Sciatic nerve (tissue), 2 donors: ENCODE measurements at regions not wholly inside any gene's neighbourhood (a gene's known extent, or its start where the extent isn't known, plus 50 kb on each side); places are given as distances from the start of the nearest gene placed in this dataset.
A peak's percentile ranks its signal among the peaks of the same experiment; 100 is the strongest.
"Not testable (repeated sequence)": the region's sequence is repeated elsewhere in the genome, so short reads cannot be mapped to it uniquely, and the experiment has no call there.

Source experiments
- ATAC-seq: fragments of 200-7000 bp; cut with Tn5 transposase; one replicate; pipeline ENCODE4 v1.9.1; 2020; ENCODE audit warnings: mild to moderate bottlenecking, moderate library complexity
- DNase-seq: peaks from one replicate; pipeline ENCODE4 v3.0.0-alpha.2; 2020; ENCODE audit warnings: low spot score
- intact Hi-C: fragments of 100-400 bp; cut with DNase I; formaldehyde crosslinking; loops from one replicate; pipeline ENCODE4 v1.14.2; 2022
- donor health status: DM: no; HTN: no; CAD: no.
- donor health status: DM: no; HTN: no; CAD: no.

DNA sequence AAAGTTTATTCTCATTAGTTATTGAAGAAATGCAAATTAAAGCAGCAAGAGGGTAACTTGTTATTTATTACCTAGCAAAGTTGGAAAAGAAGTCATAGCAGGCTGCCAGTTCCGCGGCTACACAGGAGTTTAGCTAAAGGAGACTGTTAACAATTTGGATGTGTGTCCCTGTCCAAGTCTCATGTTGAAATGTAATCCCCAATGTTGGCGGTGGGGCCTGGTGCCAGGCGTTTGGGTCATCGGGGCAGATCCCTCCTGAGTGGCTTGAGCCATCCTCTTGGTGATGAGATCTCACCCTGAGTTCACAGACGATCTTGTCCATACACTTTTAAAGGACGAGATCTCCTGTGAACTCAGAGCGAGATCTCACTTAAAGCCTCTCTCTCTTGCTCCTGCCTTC, 608.3 kb downstream of the SH2D4B start:
- intact Hi-C loops, result no loop called here
- ATAC-seq (no peak), DNase-seq (no peak)

DNA sequence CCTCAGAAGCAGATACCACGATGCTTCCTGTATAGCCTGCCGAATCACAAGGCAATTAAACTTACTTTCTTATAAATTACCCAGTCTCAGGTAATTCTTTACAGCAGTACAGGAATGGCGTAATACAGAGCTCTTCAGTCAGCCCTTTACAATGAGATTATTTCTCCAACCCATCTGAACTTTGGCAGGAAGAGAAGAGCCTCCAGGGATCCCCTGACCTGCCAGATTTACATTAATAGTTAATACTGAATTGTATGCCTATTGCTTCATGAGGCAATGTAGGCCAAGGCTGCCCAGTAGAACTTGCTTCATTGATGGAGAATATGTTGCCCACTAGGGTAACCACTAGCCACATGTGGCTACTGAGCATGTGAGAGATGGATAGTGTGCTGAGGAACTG, 608.7 kb downstream of the SH2D4B start:
- intact Hi-C loops, result no loop called here
- no peak for ATAC-seq
- DNase-seq, result no peak

DNA sequence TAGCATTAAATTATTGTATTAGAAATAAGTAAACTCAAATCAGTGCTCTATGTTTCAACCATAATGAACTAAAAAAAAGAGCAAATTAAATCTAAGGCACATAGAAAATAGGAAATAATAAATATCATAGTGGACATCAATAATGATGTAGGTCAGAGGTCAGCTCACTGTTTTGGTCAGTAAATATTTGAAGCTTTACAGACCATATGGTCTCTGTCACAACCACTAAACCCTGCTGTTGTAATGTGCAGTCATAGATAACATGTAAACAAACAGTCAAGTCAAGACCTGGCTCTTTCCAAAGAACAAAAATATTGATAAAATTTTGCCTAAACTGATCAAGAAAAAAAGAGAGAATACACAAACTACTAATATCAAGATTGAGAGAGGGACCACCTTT, 615.0 kb downstream of the SH2D4B start:
- intact Hi-C loops, result no loop called here
- ATAC-seq, result no peak
- DNase-seq, result no peak

DNA sequence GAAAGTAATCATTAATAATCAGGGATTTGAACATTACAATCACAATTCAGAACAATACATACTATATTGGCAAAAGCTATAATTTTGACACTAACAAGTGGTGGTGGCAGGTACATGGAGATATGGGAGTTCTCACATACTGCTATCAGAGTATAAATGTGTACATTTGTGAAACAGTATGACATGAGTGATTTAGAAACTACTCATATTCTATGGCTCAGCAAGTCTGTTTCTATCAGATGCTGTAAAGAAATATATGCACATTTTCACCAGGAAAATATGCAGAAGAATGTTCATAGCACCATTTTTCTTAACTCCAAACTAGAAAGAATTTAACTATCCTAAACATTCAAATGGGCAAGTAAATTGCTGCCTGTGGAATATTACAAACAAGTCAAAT, 620.0 kb downstream of the SH2D4B start:
- DNase-seq, result no peak
- no peak for ATAC-seq
- intact Hi-C loops, result no loop called here

DNA sequence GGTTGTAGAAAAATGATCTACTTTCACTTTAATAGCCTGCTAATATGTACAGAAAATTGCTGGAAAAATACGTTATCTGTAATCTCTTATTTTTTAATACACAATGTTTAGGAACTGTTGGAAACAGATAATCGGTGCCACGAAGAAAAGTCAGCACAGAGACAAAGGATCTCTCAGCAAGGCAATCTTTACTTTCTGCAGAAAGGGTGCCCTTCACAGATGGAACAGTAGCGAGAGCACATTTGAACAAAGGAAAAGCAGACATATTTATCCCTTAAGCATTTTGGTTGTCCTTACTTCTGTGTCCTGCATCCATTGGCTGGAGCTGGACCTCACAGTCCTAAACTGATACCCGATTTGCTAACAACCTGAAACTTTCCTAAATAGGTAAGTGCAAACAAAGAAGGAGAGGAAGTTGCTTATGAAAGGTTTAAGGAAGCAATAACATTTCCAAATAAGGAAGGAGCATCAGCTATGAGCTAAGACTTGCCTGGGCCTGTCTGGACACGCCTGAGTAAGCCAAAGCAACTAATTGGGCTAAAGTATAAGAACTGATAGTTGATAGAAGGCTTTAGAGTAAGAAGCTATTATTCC, 640.0 kb downstream of the SH2D4B start:
- DNase-seq, result no peak
- no peak for ATAC-seq
- intact Hi-C loops, result no loop called here

GRCh38 chr10:81179324-81179723, 641.6 kb downstream of the SH2D4B start:
- intact Hi-C loops, result no loop called here
- DNase-seq, result no peak
- no peak for ATAC-seq

GRCh38 chr10:81179805-81180452, 642.2 kb downstream of the SH2D4B start:
- DNase-seq (no peak), ATAC-seq (no peak)
- intact Hi-C loops, result no loop called here

DNA sequence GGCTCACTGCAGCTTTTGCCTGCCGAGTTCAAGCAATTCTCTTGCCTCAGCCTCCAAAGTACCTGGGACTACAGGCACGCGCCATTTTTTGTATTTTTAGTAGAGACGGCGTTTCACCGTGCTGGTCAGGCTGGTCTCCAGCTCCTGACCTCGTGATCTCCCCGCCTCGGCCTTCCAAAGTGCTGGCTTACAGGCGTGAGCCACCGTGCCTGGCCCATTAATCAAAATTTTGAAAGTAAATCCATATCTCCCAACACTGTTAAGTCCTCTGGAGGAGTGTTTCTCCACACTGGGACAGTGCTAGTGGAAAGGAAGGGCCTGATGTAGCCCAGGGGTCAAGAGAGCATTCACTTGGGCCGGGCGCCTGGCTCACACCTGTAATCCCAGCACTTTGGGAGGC, 644.6 kb downstream of the SH2D4B start:
- no peak for ATAC-seq
- intact Hi-C loops, result no loop called here
- DNase-seq, result no peak

DNA sequence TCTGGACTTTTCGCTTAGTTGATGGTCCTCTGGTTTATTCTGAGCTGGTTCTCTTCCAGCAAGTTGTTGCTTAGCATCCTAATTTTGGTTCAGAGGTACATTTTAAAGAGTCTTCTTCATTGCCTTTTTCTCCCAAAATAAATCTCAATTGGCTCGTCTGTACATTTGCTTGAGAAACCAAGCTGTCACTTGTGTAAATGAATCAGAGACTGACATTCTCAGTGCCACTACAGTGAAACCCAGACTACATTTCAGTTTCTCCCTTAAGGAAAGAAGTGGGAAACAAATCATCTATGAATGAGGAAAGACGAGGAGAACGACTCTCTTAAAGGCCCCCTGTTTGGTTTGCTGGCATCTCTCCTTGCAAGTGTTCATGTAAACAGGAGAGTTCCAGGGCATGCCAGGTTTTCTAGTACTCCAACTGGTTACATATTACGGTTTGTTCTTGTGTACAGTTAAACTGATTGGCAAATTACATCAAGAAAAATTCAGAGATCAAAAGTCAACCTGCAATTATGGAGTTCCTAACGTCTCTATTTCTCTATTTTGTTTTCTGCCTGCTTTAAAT, 654.6 kb downstream of the SH2D4B start:
- intact Hi-C loops, result no loop called here
- DNase-seq (no peak), ATAC-seq (no peak)

DNA sequence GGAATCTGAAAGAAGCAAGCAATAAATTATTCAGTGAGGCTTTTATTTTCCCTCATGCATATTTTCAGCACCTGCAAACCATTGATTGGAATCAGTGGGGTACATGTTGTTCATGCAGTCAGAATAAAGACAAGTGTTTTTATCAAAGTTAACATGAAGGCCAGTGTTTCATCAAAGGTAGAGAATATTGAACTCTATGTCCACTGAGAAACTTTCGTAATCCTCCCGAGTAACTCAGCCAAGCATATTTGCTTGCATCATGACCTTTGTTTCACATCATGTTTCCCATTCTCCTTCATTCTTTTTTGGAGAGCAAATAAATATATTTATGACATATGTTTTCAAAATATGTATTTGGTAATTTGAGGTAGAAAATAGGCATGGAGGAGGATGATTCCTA, 663.1 kb downstream of the SH2D4B start:
- DNase-seq, result no peak
- intact Hi-C loops, result no loop called here
- ATAC-seq, result no peak

- ATAC-seq, intact Hi-C loops, DNase-seq: not testable (repeated sequence)
These were observed 667.6 kb upstream of the NRG3 start for GRCh38 chr10:81207359-81207758.

DNA sequence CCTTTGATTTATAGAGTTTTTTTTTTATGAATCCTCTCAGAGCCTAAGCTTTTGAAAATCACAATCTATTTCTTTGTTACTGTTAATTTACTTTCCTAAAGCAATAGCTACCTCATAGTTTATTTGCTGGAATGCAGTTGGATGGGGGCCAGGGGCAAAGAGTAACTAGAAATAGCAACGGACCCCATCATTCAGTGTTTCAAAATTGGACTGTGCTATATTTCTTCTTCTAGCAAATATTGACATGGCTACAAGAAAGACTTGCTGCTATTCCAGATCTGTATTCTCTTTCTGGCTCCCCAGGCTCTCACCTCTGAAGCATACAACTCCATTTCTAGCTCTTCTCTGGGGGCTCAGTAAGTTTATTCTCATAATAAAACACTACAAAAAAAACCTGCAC, 661.6 kb upstream of the NRG3 start:
- ATAC-seq (no peak), DNase-seq (no peak)
- intact Hi-C loops, result no loop called here

GRCh38 chr10:81215498-81215897, 659.5 kb upstream of the NRG3 start:
- DNase-seq (no peak), ATAC-seq (peak; percentile 63)
- intact Hi-C loops, result no loop called here

- no peak for DNase-seq
- intact Hi-C loops, result no loop called here
- no peak for ATAC-seq
These were observed 658.0 kb upstream of the NRG3 start for GRCh38 chr10:81216949-81217348.

DNA sequence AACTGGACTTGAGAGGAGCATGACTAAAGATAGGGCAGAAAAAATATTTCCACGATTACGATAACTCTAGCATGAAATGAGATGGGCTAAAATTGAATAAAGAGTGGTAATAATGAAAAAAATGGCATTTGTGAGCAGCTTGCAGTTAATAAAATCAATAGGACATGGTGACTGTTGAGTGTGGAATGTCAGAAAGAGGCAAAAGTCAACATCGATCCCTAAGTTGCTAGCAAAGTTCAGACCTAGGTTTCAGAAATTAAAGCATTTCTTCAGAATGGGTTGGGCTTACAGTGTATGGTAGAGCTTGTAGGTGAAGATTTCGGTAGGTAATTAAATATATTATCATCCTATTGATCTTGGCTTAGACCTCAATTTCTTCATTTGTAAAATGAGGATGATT, 656.7 kb upstream of the NRG3 start:
- DNase-seq (no peak), ATAC-seq (no peak)
- intact Hi-C loops, result no loop called here

- no peak for ATAC-seq
- intact Hi-C loops, result no loop called here
These were observed 655.2 kb upstream of the NRG3 start for GRCh38 chr10:81219758-81220157.

DNA sequence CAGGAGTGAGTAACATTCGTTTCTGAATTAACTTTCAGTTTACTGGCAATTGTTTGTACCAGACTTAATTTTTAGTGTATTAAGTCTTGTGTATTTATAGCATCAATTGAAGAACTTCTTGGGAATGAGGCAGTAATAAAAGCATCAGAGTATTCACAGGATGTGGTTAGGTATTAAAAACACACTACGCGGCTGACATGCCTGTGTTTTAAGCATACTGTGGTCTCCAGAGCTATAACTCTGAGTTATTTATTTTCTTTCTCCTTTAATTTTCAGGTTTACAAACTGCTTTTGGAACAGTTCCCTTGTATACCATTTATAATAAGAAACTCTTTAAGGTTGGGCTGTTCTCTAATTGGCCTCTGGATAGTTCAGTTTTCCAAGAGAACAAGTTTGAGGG, 626.1 kb upstream of the NRG3 start:
- ATAC-seq (no peak), DNase-seq (no peak)
- intact Hi-C loops, result no loop called here

More at GRCh38 chr10:81219758-81220157, 655.2 kb upstream of the NRG3 start:
- no peak for DNase-seq

DNA sequence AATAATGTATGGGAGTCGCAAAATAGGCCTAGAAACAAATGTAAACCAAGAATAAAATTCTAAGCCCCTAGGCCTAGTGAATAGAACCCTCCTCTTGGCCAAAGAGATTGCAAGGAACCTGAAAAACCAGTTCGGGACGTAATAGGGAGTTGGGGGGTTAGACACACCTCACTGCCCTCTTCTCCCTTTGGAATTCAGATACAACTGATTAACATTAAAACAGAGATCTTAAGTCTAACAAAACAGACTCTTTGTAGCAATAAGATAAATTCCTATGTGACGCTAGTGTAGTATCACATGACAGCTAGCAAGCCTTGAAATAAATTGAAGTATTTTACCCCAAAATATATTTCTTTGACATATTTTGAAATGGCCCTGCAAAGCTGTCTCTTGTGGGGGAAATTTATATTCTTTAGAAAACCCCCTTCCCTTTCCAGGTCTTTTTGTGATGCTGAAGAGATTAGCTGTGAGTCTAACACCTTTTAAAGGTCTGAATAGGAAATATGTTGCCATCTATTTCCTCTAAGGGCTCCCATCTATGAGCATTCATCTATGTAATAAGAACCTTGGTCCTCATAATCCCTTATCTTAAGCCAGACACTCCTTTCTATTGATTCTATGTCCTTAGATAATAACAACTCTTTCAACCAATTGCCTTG, 623.4 kb upstream of the NRG3 start:
- DNase-seq, result no peak
- intact Hi-C loops, result no loop called here
- no peak for ATAC-seq

DNA sequence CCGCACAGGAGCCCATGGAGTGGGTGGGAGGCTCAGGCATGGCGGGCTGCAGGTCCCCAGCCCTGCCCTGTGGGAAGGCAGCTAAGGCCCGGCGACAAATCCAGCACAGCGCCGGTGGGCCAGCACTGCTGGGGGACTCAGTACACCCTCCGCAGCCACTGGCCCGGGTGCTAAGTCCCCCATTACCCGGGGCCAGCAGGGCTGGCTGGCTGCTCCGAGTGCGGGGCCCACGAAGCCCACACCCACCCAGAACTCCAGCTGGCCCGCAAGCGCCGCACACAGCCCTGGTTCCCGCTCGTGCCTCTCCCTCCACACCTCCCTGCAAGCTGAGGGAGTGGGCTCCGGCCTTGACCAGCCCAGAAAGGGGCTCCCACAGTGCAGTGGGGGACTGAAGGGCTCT, 610.0 kb upstream of the NRG3 start:
- intact Hi-C loops, ATAC-seq, DNase-seq: not testable (repeated sequence)

- ATAC-seq (no peak), DNase-seq (no peak)
- intact Hi-C loops, result no loop called here
These were observed 604.9 kb upstream of the NRG3 start for GRCh38 chr10:81270051-81270450.
